HEK293 (cell line): ENCODE measurements at regions not wholly inside any gene's neighbourhood (a gene's known extent, or its start where the extent isn't known, plus 50 kb on each side); places are given as distances from the start of the nearest gene placed in this dataset.

ENCODE experiments used
- CTCF ChIA-PET: fragments of 350-600 bp; formaldehyde crosslinking; extraction: SDS; loops from one replicate; lab custom pipeline; 2021; ENCODE audit warnings: antibody characterized with exemption; lab: Yijun Ruan, JAX
- POLR2A ChIA-PET: fragments of 300-600 bp; formaldehyde crosslinking; extraction: SDS; loops from one replicate; lab custom pipeline; 2020; ENCODE audit warnings: antibody characterized with exemption, inconsistent platforms; lab: Yijun Ruan, JAX
- H3K27ac ChIP-seq: fragments of 200-500 bp; sonication (Bioruptor generic); 2 replicates; pipeline ENCODE4 v1.5.1; 2014; ENCODE audit warnings: low read depth, low read length, control low read depth, inconsistent platforms; ENCODE audit errors: extremely low read depth
- H3K36me3 ChIP-seq, 2 experiments: fragments of 200-500 bp in 1 of 2; sonication (Bioruptor generic) in 1 of 2; 1 replicate in 1 of 2; 2 replicates in 1 of 2; pipeline ENCODE4 v1.5.1; 2014 to 2017; ENCODE audit warnings: inconsistent platforms in 2 of 2, low read length in 2 of 2; ENCODE audit not compliant: control insufficient read depth in 2 of 2, insufficient read depth in 1 of 2
- H3K4me1 ChIP-seq: fragments of 200-500 bp; sonication (Bioruptor generic); 2 replicates; pipeline ENCODE4 v1.5.1; 2014; ENCODE audit warnings: mild to moderate bottlenecking, low read length, inconsistent platforms; ENCODE audit not compliant: control insufficient read depth, insufficient read depth
- H3K4me3 ChIP-seq: 2 replicates; pipeline ENCODE4 v1.5.1; 2011; ENCODE audit warnings: low read depth, mild to moderate bottlenecking, control low read depth, low read length, moderate library complexity
- H3K9me3 ChIP-seq: fragments of 200-500 bp; sonication (Bioruptor generic); 2 replicates; pipeline ENCODE4 v1.5.1; 2014; ENCODE audit warnings: low read depth, low read length, inconsistent platforms; ENCODE audit not compliant: control insufficient read depth, insufficient read depth
- PRDM10 ChIP-seq: fragments of 450-650 bp; formaldehyde crosslinking; IDR thresholded peaks from 2 replicates; pipeline ENCODE4 v1.5.1; 2016; ENCODE audit warnings: missing biosample characterization, missing genetic modification characterization
- TSHZ1 ChIP-seq: fragments of 450-650 bp; formaldehyde crosslinking; IDR thresholded peaks from 2 replicates; pipeline ENCODE4 v1.5.1; 2016; ENCODE audit warnings: missing biosample characterization, missing genetic modification characterization, borderline replicate concordance
- ZBTB17 ChIP-seq: fragments of 450-650 bp; formaldehyde crosslinking; IDR thresholded peaks from 2 replicates; pipeline ENCODE4 v1.5.1; 2016; ENCODE audit warnings: missing biosample characterization, missing genetic modification characterization
- ZBTB8A ChIP-seq: fragments of 450-650 bp; formaldehyde crosslinking; IDR thresholded peaks from 2 replicates; pipeline ENCODE4 v1.5.1; 2016; ENCODE audit warnings: missing biosample characterization, missing genetic modification characterization
- ZFP41 ChIP-seq: fragments of 450-650 bp; formaldehyde crosslinking; IDR thresholded peaks from 2 replicates; pipeline ENCODE4 v1.5.1; 2016; ENCODE audit warnings: missing biosample characterization, missing genetic modification characterization, borderline replicate concordance
- ZNF121 ChIP-seq: fragments of 450-650 bp; formaldehyde crosslinking; IDR thresholded peaks from 2 replicates; pipeline ENCODE4 v1.5.1; 2016; ENCODE audit warnings: missing biosample characterization, missing genetic modification characterization
- ZNF274 ChIP-seq, 2 experiments: fragments of 200-500 bp in 1 of 2; fragments of 450-650 bp in 1 of 2; sonication (Bioruptor generic) in 1 of 2; formaldehyde crosslinking in 1 of 2; IDR thresholded peaks; 2 replicates each; pipeline versions ENCODE4 v1.5.1 to v1.6.1; 2014 to 2016; ENCODE audit warnings: borderline replicate concordance in 1 of 2, inconsistent platforms in 1 of 2, low read length in 1 of 2, missing biosample characterization in 1 of 2, missing genetic modification characterization in 1 of 2
- ZNF354C ChIP-seq: fragments of 450-650 bp; formaldehyde crosslinking; IDR thresholded peaks from 2 replicates; pipeline ENCODE4 v1.5.1; 2016; ENCODE audit warnings: missing biosample characterization, missing genetic modification characterization, low read depth, borderline replicate concordance
- ZNF391 ChIP-seq: fragments of 450-650 bp; formaldehyde crosslinking; IDR thresholded peaks from 2 replicates; pipeline ENCODE4 v1.5.1; 2016; ENCODE audit warnings: low read depth, missing biosample characterization, missing genetic modification characterization, borderline replicate concordance
- ZNF433 ChIP-seq: fragments of 450-650 bp; formaldehyde crosslinking; IDR thresholded peaks from 2 replicates; pipeline ENCODE4 v1.5.1; 2016; ENCODE audit warnings: missing biosample characterization, missing genetic modification characterization, low read depth
- ZNF530 ChIP-seq: fragments of 450-650 bp; formaldehyde crosslinking; IDR thresholded peaks from 2 replicates; pipeline ENCODE4 v1.5.1; 2016; ENCODE audit warnings: low read depth, missing biosample characterization, missing genetic modification characterization
- ZNF623 ChIP-seq: fragments of 450-650 bp; formaldehyde crosslinking; IDR thresholded peaks from 2 replicates; pipeline ENCODE4 v1.5.1; 2016; ENCODE audit warnings: missing biosample characterization, missing genetic modification characterization
- ZNF645 ChIP-seq: fragments of 450-650 bp; formaldehyde crosslinking; IDR thresholded peaks from 2 replicates; pipeline ENCODE4; 2016; ENCODE audit warnings: missing biosample characterization, missing genetic modification characterization
- ZSCAN4 ChIP-seq: fragments of 450-650 bp; formaldehyde crosslinking; IDR thresholded peaks from 2 replicates; pipeline ENCODE4 v1.5.1; 2017; ENCODE audit warnings: missing biosample characterization, missing genetic modification characterization
- ZSCAN5A ChIP-seq: fragments of 450-650 bp; formaldehyde crosslinking; IDR thresholded peaks from 2 replicates; pipeline ENCODE4 v1.5.1; 2016; ENCODE audit warnings: missing biosample characterization, missing genetic modification characterization
- TF ChIP-seq, protein P1 (sequence below): fragments of 450-650 bp; formaldehyde crosslinking; IDR thresholded peaks from 2 replicates; pipeline ENCODE4 v1.5.0; 2017; ENCODE audit warnings: missing biosample characterization, missing genetic modification characterization, borderline replicate concordance

- no peak for TF ChIP-seq ZSCAN4 (tag by site-specific recombination)
- no peak for TF ChIP-seq TSHZ1
- no peak for TF ChIP-seq ZNF121 (tag by site-specific recombination)
- TF ChIP-seq ZNF623: no peak
These were observed 669.0 kb downstream of the PRELID2 start (continued) for GRCh38 chr5:145166110-145166509.

- Histone ChIP-seq H3K36me3 (no peaks in the 10 kb centered on the region), H3K4me3 (no peak overlapping the region), H3K9me3 (no peaks in the 10 kb centered on the region), H3K27ac (no peak overlapping the region), H3K4me1 (no peaks in the 10 kb centered on the region)
- ChIA-PET POLR2A (no interaction called here), CTCF (no interaction called here)
- TF ChIP-seq ZNF274 (IDR thresholded peaks at IDR 0.05; ENCODE audit: low read length) (no peak), ZNF274 (tag by site-specific recombination; IDR thresholded peaks at IDR 0.05; ENCODE audit: borderline replicate concordance) (no peak), ZSCAN5A (tag by site-specific recombination) (no peak), PRDM10 (tag by site-specific recombination) (no peak), ZNF530 (tag by site-specific recombination) (no peak), ZNF391 (tag by site-specific recombination) (no peak), ZSCAN4 (tag by site-specific recombination) (no peak), ZBTB8A (tag by site-specific recombination) (no peak), TSHZ1 (no peak), ZBTB17 (no peak), ZNF354C (no peak), ZNF645 (tag by site-specific recombination) (no peak), ZFP41 (no peak), ZNF433 (tag by site-specific recombination) (no peak)
- TF ChIP-seq, protein P1, sequence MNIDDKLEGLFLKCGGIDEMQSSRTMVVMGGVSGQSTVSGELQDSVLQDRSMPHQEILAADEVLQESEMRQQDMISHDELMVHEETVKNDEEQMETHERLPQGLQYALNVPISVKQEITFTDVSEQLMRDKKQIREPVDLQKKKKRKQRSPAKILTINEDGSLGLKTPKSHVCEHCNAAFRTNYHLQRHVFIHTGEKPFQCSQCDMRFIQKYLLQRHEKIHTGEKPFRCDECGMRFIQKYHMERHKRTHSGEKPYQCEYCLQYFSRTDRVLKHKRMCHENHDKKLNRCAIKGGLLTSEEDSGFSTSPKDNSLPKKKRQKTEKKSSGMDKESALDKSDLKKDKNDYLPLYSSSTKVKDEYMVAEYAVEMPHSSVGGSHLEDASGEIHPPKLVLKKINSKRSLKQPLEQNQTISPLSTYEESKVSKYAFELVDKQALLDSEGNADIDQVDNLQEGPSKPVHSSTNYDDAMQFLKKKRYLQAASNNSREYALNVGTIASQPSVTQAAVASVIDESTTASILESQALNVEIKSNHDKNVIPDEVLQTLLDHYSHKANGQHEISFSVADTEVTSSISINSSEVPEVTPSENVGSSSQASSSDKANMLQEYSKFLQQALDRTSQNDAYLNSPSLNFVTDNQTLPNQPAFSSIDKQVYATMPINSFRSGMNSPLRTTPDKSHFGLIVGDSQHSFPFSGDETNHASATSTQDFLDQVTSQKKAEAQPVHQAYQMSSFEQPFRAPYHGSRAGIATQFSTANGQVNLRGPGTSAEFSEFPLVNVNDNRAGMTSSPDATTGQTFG: no peak
These were observed 671.3 kb downstream of the PRELID2 start for GRCh38 chr5:145163876-145164275.
